ENCODE measurements at regions not wholly inside any gene's neighbourhood (a gene's known extent, or its start where the extent isn't known, plus 50 kb on each side); places are given as distances from the start of the nearest gene placed in this dataset.

DNA sequence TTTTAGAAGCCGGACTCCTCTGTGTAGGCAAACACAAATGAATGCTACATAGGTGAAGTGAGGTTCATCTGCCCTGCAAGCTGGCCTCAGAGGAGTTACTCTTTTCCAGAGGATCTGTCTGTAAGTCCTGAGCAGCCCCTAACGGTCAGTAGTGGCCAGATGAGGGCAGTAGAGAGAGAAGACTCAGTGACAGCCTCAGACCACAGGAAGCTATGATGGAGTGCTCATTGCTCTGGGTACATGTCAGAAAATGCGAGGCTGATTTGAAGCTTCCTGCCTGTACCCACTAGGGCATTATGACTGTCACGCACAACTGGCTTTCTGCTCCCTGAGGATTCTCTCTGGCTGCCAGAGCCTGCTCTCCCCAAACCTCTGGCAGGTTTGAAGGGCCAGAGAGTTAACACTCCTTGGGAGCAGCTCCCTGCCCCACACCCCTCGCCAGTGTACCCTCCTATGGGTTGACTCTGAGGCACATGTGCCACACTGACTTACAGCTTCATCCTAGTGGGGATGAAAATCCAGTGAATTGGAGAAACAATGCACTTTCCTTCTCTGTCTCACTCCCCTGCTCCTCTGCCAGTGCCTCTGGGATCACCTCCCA is 141.5 kb downstream of the GABRG2 start:
- no peaks in the 10 kb centered on the region for H3K36me3 ChIP-seq
- no peak overlapping the region for H3K4me3 ChIP-seq
- no peaks in the 10 kb centered on the region for H3K9me3 ChIP-seq (replicated peaks)
- H3K4me1 ChIP-seq, result no peaks in the 10 kb centered on the region
- DNase-seq, result peak; percentile 43 to 78
- no peaks in the 10 kb centered on the region for H3K27me3 ChIP-seq
- H3K27ac ChIP-seq, result no peak overlapping the region

DNA sequence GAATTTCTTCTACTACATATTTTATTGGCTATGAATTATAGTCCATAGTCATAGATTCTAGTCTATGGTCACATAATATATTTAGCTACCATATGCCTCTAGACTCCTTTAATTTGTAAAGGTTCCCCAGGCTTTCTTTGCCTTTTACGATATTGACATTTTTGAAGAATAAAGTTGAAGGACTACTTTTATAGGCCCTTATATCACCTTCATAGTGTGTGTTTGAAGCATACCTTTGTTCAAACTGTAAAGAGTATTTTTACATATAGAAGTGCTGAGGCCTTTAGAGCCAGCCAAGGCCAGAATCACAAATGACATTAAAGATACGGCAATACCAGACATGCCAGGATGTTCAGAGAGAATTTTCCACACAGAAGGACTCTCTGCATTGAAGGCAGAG is 147.0 kb downstream of the GABRG2 start:
- H3K27ac ChIP-seq, result no peak overlapping the region

DNA sequence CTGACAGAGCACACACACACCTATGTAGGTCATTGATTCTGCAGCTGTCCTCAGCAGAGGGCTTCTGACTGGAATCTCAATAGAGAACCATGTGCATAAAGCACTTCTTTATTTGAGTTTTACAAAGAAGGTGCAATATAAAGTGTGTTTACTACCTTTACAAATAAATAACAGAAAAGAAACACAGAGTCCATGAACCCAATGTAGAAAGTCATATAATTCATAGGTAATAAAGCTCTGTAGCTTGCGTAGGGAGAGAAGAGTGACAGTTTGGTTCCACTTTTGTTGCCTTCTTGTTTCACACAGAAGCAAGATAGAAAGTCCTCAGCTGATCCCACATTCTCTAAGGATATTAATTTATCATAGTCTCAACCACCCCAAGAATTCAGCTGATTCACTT is 149.5 kb downstream of the GABRG2 start:
- no peaks in the 10 kb centered on the region for H3K27me3 ChIP-seq
- H3K4me3 ChIP-seq, result no peak overlapping the region
- DNase-seq, result no peak
- no peaks in the 10 kb centered on the region for H3K36me3 ChIP-seq
- no peak overlapping the region for H3K27ac ChIP-seq
- H3K9me3 ChIP-seq (replicated peaks), result no peaks in the 10 kb centered on the region
- H3K4me1 ChIP-seq, result no peaks in the 10 kb centered on the region

More for the DNA sequence above, 147.0 kb downstream of the GABRG2 start:
- no peak for DNase-seq
- Histone ChIP-seq H3K36me3 (no peaks in the 10 kb centered on the region), H3K27me3 (no peaks in the 10 kb centered on the region), H3K4me3 (no peak overlapping the region), H3K9me3 (replicated peaks) (no peaks in the 10 kb centered on the region), H3K4me1 (no peaks in the 10 kb centered on the region)

DNA sequence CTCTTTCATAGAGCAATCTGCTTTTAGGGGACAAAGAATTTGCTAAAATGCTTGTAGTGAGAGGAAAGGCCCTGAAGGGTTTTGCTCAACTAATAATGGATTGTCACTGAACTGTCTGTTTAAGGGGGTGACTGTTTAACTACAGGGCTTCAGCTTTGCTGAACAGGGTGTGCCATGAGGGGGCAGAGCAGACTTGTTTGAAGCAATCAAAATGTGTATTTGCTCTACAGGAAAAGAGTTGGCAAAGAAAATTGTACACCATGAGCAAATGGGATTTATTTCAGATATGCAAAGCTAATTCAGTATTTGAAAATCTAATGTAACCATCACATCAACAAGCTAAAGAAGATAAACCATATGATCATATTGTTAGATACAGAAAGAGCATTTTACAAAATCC is 154.3 kb downstream of the GABRG2 start:
- no peak for DNase-seq
- no peaks in the 10 kb centered on the region for H3K4me1 ChIP-seq
- H3K27ac ChIP-seq, result no peak overlapping the region
- no peak overlapping the region for H3K4me3 ChIP-seq
- H3K27me3 ChIP-seq, result no peaks in the 10 kb centered on the region
- H3K36me3 ChIP-seq, result no peaks in the 10 kb centered on the region
- no peaks in the 10 kb centered on the region for H3K9me3 ChIP-seq (replicated peaks)

DNA sequence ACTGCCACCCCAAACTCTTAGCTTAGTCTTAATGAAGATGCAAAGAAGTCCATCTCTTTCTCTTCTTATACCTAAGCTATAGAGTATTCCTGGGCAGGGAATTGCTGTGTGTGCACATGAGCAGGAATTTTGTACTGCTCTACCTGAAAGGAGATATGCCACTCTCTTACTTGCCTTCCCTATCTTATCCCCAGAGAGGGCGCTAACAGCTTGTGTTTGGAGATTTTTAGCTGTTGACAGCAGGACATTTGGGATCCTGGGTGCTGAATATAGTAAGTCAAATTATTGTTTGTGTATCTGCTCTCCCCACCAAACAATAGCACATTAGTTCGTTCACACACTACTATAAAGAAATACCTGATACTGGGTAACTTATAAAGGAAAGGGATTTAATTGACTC is 159.5 kb downstream of the GABRG2 start:
- Histone ChIP-seq H3K27ac (no peak overlapping the region), H3K27me3 (no peaks in the 10 kb centered on the region), H3K9me3 (replicated peaks) (no peaks in the 10 kb centered on the region), H3K4me3 (no peak overlapping the region), H3K4me1 (no peaks in the 10 kb centered on the region), H3K36me3 (no peaks in the 10 kb centered on the region)
- DNase-seq, result peak in 1 of 2 experiments; percentile 13

DNA sequence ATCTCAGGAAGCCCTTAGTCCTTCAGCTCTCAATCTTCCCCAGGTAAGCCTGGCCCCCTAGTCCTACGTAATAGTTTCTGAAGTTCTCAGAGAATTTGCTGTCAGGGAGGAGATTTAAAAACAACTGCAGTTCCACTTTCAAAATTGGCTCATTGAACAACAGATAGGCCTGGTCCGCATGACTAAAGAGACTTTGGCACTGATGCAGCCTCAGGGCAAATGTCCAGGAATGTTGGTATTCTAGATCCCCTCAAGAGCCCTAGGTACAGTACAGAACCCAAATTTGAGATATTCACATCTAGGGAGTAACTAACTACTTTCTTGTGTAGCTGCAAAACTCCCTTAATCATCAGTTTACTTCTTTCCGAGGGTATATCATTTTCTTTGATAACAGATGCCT is 162.8 kb downstream of the GABRG2 start:
- Histone ChIP-seq H3K27me3 (no peaks in the 10 kb centered on the region), H3K36me3 (no peaks in the 10 kb centered on the region), H3K27ac (no peak overlapping the region), H3K4me3 (no peak overlapping the region), H3K9me3 (replicated peaks) (no peaks in the 10 kb centered on the region), H3K4me1 (no peaks in the 10 kb centered on the region)
- DNase-seq, result peak in 1 of 2 experiments; percentile 27

DNA sequence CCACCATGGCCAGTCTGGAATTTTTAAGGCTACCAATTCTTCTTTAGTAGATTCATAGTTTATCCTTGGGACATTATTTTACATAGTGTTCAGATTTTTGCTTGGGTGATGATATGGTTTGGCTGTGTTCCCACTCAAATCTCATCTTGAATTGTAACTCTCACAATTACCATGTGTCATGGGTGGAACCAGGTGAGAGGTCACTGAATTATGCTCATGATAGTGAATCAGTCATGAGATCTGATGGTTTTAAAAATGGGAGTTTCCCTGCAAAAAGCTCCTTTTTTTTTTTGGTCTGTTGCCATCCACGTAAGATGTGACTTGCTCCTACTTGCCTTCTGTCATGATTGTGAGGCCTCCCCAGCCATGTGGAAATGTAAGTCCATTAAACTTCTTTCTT is 163.9 kb downstream of the GABRG2 start:
- H3K4me3 ChIP-seq, result no peak overlapping the region

DNA sequence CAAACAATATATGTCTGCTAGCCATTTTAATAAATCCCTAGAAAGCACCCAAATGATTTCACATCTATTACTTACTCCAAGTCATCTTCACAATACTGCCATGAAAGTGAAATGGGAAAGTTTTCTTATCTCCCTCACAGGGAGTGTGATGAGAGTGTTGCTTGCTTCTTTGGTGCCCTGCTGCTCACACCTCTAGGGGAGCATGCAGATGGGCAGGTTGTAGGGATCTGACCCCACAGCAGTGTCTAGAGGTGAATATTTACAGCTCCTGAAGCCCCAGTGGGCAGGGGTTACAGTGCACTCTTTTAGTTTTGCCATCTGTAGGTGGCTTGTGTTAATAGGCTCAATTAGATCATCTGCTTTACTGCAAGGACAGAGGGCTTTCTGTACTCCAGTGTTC is 173.2 kb downstream of the GABRG2 start:
- no peaks in the 10 kb centered on the region for H3K36me3 ChIP-seq
- H3K27ac ChIP-seq, result no peak overlapping the region
- no peaks in the 10 kb centered on the region for H3K27me3 ChIP-seq
- H3K9me3 ChIP-seq (replicated peaks), result no peaks in the 10 kb centered on the region
- no peak overlapping the region for H3K4me3 ChIP-seq
- DNase-seq, result no peak
- H3K4me1 ChIP-seq, result no peaks in the 10 kb centered on the region

More for the DNA sequence above, 163.9 kb downstream of the GABRG2 start:
- Histone ChIP-seq H3K4me1 (no peaks in the 10 kb centered on the region), H3K27ac (no peak overlapping the region), H3K9me3 (replicated peaks) (no peaks in the 10 kb centered on the region), H3K36me3 (no peaks in the 10 kb centered on the region), H3K27me3 (no peaks in the 10 kb centered on the region)
- no peak for DNase-seq

DNA sequence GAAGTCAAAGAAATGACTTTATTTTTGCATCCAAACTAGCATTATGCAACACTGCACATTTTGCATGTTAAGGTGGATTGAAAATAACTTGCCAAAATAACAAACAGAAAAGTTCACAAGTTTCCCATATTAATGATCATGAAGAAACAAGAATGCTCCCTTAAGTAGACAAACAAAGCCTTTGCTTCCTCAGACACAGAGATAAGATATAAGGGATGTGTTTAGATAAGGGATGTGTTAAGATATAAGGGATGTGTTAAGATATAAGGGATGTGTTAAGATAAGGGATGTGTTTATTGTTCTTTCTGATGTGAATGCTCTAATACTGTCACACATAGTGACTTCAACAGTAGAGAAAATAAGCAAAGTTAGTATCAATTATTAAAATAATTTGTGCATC is 174.8 kb downstream of the GABRG2 start:
- H3K36me3 ChIP-seq, result no peaks in the 10 kb centered on the region
- no peaks in the 10 kb centered on the region for H3K4me1 ChIP-seq

DNA sequence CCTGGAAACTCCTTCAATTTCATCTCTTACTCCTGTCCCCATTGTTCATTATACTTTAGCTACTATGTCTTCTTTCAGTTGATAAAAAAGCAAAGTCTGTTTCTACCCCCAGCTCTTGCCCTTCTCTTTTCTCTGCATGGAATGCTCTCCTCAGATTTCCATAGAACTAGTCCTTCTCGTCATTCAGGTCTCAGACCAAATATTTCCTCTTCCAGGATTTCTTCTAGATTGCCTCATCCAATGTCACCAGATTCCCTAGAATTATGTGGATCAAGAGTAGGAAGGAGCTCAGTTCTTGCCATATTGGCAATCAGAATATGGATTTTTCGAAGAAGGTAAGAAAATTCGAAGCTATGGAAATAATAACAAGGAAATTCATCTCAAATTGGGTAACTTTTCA is 176.1 kb downstream of the GABRG2 start:
- no peaks in the 10 kb centered on the region for H3K9me3 ChIP-seq (replicated peaks)
- no peaks in the 10 kb centered on the region for H3K27me3 ChIP-seq
- no peaks in the 10 kb centered on the region for H3K36me3 ChIP-seq
- H3K27ac ChIP-seq, result no peak overlapping the region
- no peak for DNase-seq
- no peak overlapping the region for H3K4me3 ChIP-seq
- no peaks in the 10 kb centered on the region for H3K4me1 ChIP-seq

More for the DNA sequence above, 174.8 kb downstream of the GABRG2 start:
- Histone ChIP-seq H3K27me3 (no peaks in the 10 kb centered on the region), H3K9me3 (replicated peaks) (no peaks in the 10 kb centered on the region), H3K27ac (no peak overlapping the region), H3K4me3 (no peak overlapping the region)
- no peak for DNase-seq

DNA sequence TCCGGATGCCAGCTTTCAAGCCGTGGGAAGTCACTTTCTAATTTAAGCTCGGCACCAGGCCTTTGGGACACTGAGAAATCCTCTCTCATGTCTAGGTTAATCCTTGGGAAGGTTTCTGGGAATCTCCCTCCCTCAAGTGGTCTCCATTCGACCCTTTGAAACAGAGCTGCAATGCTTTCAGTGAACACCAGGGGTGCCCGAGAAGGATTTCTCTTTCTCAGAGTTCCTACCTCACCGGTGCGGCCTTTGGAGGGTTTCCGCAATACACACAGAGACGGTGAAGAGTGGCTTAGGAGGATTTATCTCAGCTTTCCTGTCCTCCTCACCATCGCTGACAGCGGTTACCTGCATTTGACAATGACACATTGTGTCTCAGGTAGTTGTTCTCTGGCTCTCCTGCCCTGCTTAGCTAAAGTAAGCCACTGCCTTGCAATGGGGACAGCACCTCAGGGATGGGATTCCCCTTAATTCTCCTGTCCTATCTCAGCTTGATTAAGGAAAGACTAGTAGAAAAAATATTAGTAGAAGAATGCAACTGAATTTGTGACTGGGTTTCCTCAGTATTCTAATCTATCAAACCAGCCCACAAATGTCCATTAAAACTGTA is 180.6 kb downstream of the GABRG2 start:
- no peaks in the 10 kb centered on the region for H3K27me3 ChIP-seq
- H3K27ac ChIP-seq, result no peak overlapping the region
- no peaks in the 10 kb centered on the region for H3K4me1 ChIP-seq
- peak; percentile 6 to 53 for DNase-seq
- H3K4me3 ChIP-seq, result no peak overlapping the region
- H3K9me3 ChIP-seq (replicated peaks), result no peaks in the 10 kb centered on the region
- no peaks in the 10 kb centered on the region for H3K36me3 ChIP-seq

DNA sequence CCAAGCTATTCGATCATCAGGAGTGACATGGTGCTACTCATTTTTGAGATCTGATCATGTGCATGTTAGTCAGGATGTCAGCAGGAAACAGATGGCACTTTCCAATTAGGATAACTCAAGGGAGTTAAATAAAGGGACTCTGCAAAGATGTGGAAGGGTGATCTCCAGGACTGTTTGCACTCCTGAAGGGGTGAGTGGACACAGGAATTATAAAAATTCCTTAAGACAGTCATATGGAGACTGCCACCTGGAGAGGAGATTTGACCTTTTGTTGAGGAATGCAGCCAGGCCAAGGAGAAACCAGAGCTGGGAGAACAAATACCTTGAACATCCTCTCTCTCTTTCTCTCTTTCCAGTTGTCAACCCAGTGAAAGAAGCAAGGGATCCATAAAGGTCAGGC is 189.1 kb downstream of the GABRG2 start:
- Histone ChIP-seq H3K36me3 (no peaks in the 10 kb centered on the region), H3K9me3 (replicated peaks) (no peaks in the 10 kb centered on the region), H3K27ac (no peak overlapping the region), H3K27me3 (no peaks in the 10 kb centered on the region), H3K4me3 (no peak overlapping the region), H3K4me1 (no peaks in the 10 kb centered on the region)
- no peak for DNase-seq

DNA sequence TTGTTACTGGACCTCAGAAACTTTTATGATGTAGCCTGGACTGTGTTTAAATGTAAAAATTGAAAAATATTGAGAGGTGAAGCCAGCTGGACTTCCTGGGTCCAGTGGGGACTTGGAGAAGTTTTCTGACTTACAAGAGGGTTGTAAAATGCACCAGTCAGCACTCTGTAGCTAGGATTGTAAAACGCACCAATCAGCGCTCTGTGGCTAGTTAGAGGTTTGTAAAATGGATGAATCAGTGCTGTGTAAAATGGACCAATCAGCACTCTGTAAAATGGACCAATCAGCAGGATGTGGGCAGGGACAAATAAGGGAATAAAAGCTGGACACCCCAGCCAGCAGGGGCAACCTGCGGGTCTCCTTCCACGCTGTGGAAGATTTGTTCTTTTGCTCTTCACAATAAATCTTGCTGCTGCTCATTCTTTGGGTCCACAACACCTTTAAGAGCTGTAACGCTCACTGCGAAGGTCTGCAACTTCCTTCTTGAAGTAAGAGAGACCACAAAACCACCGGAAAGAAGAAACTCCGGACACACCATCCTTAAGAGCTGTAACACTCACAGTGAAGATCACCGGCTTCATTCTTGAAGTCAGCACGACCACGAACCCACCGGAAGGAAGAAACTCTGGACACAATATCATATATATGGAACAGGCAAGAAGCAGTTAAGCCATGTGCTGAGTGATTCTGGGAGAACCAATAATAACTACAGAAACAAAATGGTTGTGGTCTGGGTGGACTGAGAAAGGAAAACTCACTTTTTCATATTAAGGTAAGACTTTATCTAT is 201.3 kb downstream of the GABRG2 start:
- no peaks in the 10 kb centered on the region for H3K36me3 ChIP-seq
- H3K9me3 ChIP-seq (replicated peaks), result no peaks in the 10 kb centered on the region
- no peak for DNase-seq
- H3K27me3 ChIP-seq, result 0 out of 2 replicates have a peak, but pooled peaks cover 4% of the 10 kb centered on the region
- H3K4me3 ChIP-seq, result no peak overlapping the region
- no peak overlapping the region for H3K27ac ChIP-seq
- no peaks in the 10 kb centered on the region for H3K4me1 ChIP-seq

DNA sequence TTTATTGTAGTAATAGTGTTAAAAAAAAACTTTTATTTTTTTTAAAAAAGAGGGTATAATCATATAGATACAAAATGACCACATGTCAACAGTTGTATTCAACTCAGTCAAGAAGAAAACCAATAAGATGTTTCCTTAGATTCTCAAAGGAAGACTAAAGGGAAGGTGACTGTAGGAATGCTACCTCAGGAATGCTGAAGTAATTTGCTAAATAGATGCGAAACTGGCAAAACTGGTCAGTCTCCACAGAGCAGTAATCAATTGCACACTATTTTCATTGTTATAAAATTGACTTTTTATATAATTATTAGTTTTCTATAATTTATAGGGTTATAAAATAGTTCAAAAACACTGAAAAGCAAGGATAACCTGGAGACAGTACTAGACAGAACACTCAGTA is 204.8 kb downstream of the GABRG2 start:
- no peak for DNase-seq
- no peak overlapping the region for H3K27ac ChIP-seq
- no peaks in the 10 kb centered on the region for H3K36me3 ChIP-seq
- no peaks in the 10 kb centered on the region for H3K4me1 ChIP-seq
- no peak overlapping the region for H3K4me3 ChIP-seq
- H3K27me3 ChIP-seq, result 0 out of 2 replicates have a peak, but pooled peaks cover 4% of the 10 kb centered on the region
- no peaks in the 10 kb centered on the region for H3K9me3 ChIP-seq (replicated peaks)

DNA sequence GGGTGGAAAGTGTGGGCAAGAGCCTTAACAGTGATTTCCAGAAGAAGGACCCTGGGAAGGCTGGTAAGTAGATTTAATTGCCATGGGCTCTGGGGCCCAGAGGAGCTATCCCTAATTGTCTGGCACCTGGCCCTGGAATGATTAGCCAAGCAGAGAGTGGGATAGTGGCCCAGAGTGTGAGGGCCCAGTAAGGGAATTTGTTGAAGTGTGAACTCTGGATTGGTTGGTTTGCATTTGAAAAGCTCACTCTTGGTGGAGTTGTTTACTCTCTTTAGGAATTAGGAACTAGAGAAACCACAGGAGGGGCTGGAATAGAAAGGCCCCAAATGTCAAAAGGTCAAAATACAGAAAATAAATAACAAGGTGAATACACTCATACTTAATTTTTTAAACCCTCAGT is 207.1 kb downstream of the GABRG2 start:
- Histone ChIP-seq H3K27ac (no peak overlapping the region), H3K4me1 (no peaks in the 10 kb centered on the region), H3K4me3 (no peak overlapping the region), H3K27me3 (no peaks in the 10 kb centered on the region), H3K36me3 (no peaks in the 10 kb centered on the region), H3K9me3 (replicated peaks) (no peaks in the 10 kb centered on the region)
- DNase-seq, result no peak

Data from SJCRH30 (cell line).